Osteoblast (primary cell): ENCODE measurements at regions not wholly inside any gene's neighbourhood (a gene's known extent, or its start where the extent isn't known, plus 50 kb on each side); places are given as distances from the start of the nearest gene placed in this dataset.
A peak's percentile ranks its signal among the peaks of the same experiment; 100 is the strongest.

ENCODE experiments used
- DNase-seq: peaks from one replicate; pipeline ENCODE4 v3.0.0; 2011; ENCODE audit warnings: low spot score, mixed read lengths; ENCODE audit not compliant: insufficient read length; ENCODE audit errors: missing footprints
- H2AFZ ChIP-seq: 2 replicates; pipeline ENCODE4 v1.6.0; 2011; ENCODE audit warnings: mild to moderate bottlenecking, low read length
- H3K27ac ChIP-seq: 2 replicates; pipeline ENCODE4 v1.5.1; 2011; ENCODE audit warnings: mild to moderate bottlenecking, low read depth, low read length, moderate library complexity
- H3K27me3 ChIP-seq: 2 replicates; pipeline ENCODE4 v1.6.0; 2012; ENCODE audit warnings: mild to moderate bottlenecking, control low read depth, inconsistent platforms, low read length, moderate library complexity; ENCODE audit not compliant: insufficient read depth
- H3K36me3 ChIP-seq: 2 replicates; pipeline ENCODE4 v1.5.1; 2011; ENCODE audit warnings: mild to moderate bottlenecking, low read length, control low read depth, moderate library complexity; ENCODE audit not compliant: insufficient read depth
- H3K4me1 ChIP-seq: 2 replicates; pipeline ENCODE4 v1.5.1; 2011; ENCODE audit warnings: mild to moderate bottlenecking, low read length, control low read depth, moderate library complexity; ENCODE audit not compliant: insufficient read depth
- H3K4me2 ChIP-seq: 2 replicates; pipeline ENCODE4 v1.6.0; 2011; ENCODE audit warnings: mild to moderate bottlenecking, low read length; ENCODE audit not compliant: insufficient read depth
- H3K4me3 ChIP-seq: fragments of 200-600 bp; sonication (generic); 3 replicates; pipeline ENCODE4 v1.5.1; 2012; ENCODE audit warnings: mild to moderate bottlenecking, low read length, inconsistent platforms; ENCODE audit not compliant: insufficient read depth
- H3K79me2 ChIP-seq: 2 replicates; pipeline ENCODE4 v1.6.0; 2012; ENCODE audit warnings: mild to moderate bottlenecking, low read length, control low read depth, inconsistent platforms; ENCODE audit not compliant: insufficient read depth
- H3K9me3 ChIP-seq: 2 replicates; pipeline ENCODE4 v1.5.1; 2011; ENCODE audit warnings: low read depth, low read length, control low read depth
- H4K20me1 ChIP-seq: 2 replicates; pipeline ENCODE4 v1.6.0; 2012; ENCODE audit warnings: mild to moderate bottlenecking, low read length, control low read depth; ENCODE audit not compliant: insufficient read depth
- TF ChIP-seq, protein P1 (sequence below): IDR thresholded peaks from 2 replicates; pipeline ENCODE4 v1.5.1; 2011; ENCODE audit warnings: mild to moderate bottlenecking, low read depth, low read length, moderate library complexity; ENCODE audit errors: extremely low read depth

DNA sequence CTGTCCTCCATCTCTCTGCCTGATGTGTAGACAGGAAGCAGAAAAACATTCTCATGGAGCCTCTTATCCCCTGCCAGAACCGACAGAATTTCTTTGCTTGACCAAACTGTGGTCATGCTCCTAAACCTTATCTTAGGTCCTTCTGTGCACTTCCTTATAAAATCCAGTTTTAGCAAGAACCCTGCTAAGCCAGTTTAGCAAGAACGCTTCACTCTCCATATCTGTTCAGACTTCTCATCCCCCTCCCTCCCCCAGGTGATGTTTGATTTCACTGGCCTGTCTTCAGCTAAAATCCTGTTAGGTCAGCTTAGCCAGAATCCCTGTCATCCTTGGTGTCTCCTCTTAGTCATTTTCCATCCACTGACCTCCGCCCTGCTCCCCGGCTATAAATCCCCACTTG lies 1130.9 kb upstream of the PRKX start:
- no peaks in the 10 kb centered on the region for H3K9me3 ChIP-seq
- no peak overlapping the region for H2AFZ ChIP-seq
- no peak overlapping the region for H3K4me3 ChIP-seq
- no peaks in the 10 kb centered on the region for H3K4me1 ChIP-seq
- DNase-seq = peak; percentile 45
- no peak overlapping the region for H3K27ac ChIP-seq
- TF ChIP-seq, protein P1, sequence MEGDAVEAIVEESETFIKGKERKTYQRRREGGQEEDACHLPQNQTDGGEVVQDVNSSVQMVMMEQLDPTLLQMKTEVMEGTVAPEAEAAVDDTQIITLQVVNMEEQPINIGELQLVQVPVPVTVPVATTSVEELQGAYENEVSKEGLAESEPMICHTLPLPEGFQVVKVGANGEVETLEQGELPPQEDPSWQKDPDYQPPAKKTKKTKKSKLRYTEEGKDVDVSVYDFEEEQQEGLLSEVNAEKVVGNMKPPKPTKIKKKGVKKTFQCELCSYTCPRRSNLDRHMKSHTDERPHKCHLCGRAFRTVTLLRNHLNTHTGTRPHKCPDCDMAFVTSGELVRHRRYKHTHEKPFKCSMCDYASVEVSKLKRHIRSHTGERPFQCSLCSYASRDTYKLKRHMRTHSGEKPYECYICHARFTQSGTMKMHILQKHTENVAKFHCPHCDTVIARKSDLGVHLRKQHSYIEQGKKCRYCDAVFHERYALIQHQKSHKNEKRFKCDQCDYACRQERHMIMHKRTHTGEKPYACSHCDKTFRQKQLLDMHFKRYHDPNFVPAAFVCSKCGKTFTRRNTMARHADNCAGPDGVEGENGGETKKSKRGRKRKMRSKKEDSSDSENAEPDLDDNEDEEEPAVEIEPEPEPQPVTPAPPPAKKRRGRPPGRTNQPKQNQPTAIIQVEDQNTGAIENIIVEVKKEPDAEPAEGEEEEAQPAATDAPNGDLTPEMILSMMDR = no peak
- H3K36me3 ChIP-seq = no peaks in the 10 kb centered on the region
- H3K27me3 ChIP-seq = no peaks in the 10 kb centered on the region
- H3K79me2 ChIP-seq = no peaks in the 10 kb centered on the region
- H3K4me2 ChIP-seq = no peak overlapping the region
- no peaks in the 10 kb centered on the region for H4K20me1 ChIP-seq

DNA sequence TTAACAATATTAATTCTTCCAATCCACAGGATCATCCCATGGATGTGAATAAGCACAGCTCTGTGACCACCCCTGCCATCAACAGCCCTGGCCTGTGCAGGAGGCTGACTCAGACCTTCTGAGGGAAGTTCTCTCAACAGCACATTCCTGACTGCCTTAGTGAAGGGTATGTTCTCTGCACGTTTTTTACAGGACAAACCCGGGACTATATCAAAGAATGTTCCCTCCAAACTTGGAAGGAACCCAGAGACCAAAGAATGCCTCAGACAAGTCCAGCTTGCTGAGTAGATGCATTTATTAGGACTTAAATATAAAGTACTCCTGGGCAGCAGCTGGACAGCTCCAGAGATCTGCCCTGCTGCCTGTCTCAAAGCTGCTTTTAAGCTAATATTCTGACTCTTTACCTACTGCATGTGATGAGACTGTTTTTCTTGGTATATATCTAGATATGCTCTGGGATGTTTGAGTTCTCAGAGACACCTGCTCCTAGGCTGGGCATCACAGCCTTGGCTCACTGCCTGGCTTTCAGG lies 1127.8 kb upstream of the PRKX start:
- no peak for DNase-seq
- TF ChIP-seq, protein P1 = no peak
- no peak overlapping the region for H3K27ac ChIP-seq
- H3K9me3 ChIP-seq = no peaks in the 10 kb centered on the region
- no peaks in the 10 kb centered on the region for H4K20me1 ChIP-seq
- no peak overlapping the region for H3K4me3 ChIP-seq
- no peak overlapping the region for H3K4me2 ChIP-seq
- H3K79me2 ChIP-seq = no peaks in the 10 kb centered on the region
- H2AFZ ChIP-seq = no peak overlapping the region
- H3K36me3 ChIP-seq = no peaks in the 10 kb centered on the region
- H3K27me3 ChIP-seq = no peaks in the 10 kb centered on the region
- H3K4me1 ChIP-seq = no peaks in the 10 kb centered on the region

DNA sequence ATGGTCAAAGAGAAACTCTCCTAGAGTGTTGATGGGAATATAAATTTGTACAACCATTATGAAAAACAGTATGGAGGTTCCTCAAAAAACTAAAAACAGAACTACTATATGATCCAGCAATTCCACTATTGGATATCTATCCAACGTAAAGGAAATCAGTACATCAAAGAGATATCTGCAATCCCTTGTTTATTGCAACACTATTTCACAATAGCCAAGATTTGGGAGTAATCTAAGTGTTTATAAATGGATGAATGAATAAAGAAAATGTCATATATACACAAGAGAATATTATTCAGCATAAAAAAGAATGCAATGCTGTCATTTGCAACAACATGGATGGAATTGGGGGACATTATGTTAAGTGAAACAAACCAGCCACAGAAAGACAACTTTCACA lies 1118.1 kb upstream of the PRKX start:
- H3K4me2 ChIP-seq = no peak overlapping the region
- no peak overlapping the region for H2AFZ ChIP-seq
- no peaks in the 10 kb centered on the region for H4K20me1 ChIP-seq
- H3K79me2 ChIP-seq = no peaks in the 10 kb centered on the region
- no peaks in the 10 kb centered on the region for H3K27me3 ChIP-seq
- H3K4me1 ChIP-seq = no peaks in the 10 kb centered on the region
- no peak overlapping the region for H3K4me3 ChIP-seq
- DNase-seq = no peak
- TF ChIP-seq, protein P1 = no peak
- H3K36me3 ChIP-seq = no peaks in the 10 kb centered on the region
- H3K9me3 ChIP-seq = no peaks in the 10 kb centered on the region
- H3K27ac ChIP-seq = no peak overlapping the region

DNA sequence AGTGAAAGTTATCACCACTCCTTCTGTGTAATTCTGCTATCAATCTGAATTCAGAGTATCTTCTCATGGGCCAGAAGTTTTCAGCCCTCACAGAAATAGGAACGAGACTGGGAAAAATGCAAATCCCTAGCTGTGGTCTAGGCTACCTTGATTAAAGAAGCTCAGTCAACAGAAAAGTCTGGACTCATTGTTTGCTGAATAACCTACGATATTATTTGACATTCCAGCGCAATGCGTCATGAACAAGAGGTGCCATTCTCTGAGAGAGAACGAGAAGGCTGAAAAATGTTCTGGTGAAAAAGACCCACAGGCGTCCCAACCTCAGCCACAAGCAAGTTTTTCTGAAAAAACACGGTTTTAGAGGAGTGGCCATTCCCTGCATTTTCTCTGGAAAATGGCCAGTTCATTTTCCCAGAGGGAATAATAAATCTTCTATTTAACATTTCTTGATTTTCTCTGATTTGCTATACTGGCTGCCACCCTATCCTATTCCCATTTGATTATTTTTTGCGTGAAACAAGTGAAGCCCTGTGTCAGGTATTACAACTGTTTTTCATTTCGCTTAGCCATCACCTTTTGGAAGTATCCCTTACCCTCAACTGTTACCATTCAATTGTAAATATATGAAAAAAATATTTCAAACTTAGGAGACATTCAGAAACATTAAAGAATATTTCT lies 1117.6 kb upstream of the PRKX start:
- Histone ChIP-seq H3K36me3 (no peaks in the 10 kb centered on the region), H3K4me3 (no peak overlapping the region), H3K9me3 (no peaks in the 10 kb centered on the region), H3K79me2 (no peaks in the 10 kb centered on the region), H2AFZ (no peak overlapping the region), H3K27me3 (no peaks in the 10 kb centered on the region), H4K20me1 (no peaks in the 10 kb centered on the region), H3K27ac (no peak overlapping the region), H3K4me2 (no peak overlapping the region), H3K4me1 (no peaks in the 10 kb centered on the region)
- no peak for DNase-seq
- TF ChIP-seq, protein P1 = no peak
